ENCODE measurements at regions not wholly inside any gene's neighbourhood (a gene's known extent, or its start where the extent isn't known, plus 50 kb on each side); places are given as distances from the start of the nearest gene placed in this dataset.

- no peak for ATAC-seq
- no peak overlapping the region for H3K27ac ChIP-seq
- no peaks in the 10 kb centered on the region for H3K36me3 ChIP-seq
- peaks cover 0 to 6% (median 0%) of the 10 kb centered on the region in 9 donors for H3K4me1 ChIP-seq
- H3K27me3 ChIP-seq, result no peaks in the 10 kb centered on the region
- H3K9me3 ChIP-seq, result no peaks in the 10 kb centered on the region
- WGBS, 2 donors, result 79 to 83% methylated on average over 4 of the region's 4 CpGs
- no peak for TF ChIP-seq CTCF (IDR thresholded peaks at IDR 0.05)
- no peak for DNase-seq
- intact Hi-C loops (cut with DNase I), result no loop called here
- no peak overlapping the region for H3K4me3 ChIP-seq
Measured at GRCh38 chr1:232335741-232336293, 294.1 kb downstream of the SIPA1L2 start.

- Histone ChIP-seq H3K9me3 (no peaks in the 10 kb centered on the region), H3K4me3 (no peak overlapping the region), H3K27me3 (no peaks in the 10 kb centered on the region), H3K27ac (no peak overlapping the region), H3K36me3 (no peaks in the 10 kb centered on the region), H3K4me1 (peaks cover 0 to 6% (median 0%) of the 10 kb centered on the region in 9 donors)
- no peak for TF ChIP-seq CTCF (IDR thresholded peaks at IDR 0.05)
- WGBS, 2 donors, result 93% methylated on average over 7 of the region's 7 CpGs
- DNase-seq (no peak), ATAC-seq (no peak)
- intact Hi-C loops (cut with DNase I), result no loop called here
Measured at GRCh38 chr1:232335261-232335660, 294.7 kb downstream of the SIPA1L2 start.

GRCh38 chr1:232334811-232335210, 295.1 kb downstream of the SIPA1L2 start:
- Histone ChIP-seq H3K4me3 (no peak overlapping the region), H3K27ac (no peak overlapping the region), H3K36me3 (no peaks in the 10 kb centered on the region), H3K4me1 (peaks cover 0 to 8% (median 0%) of the 10 kb centered on the region in 9 donors), H3K9me3 (no peaks in the 10 kb centered on the region), H3K27me3 (no peaks in the 10 kb centered on the region)
- WGBS, 2 donors, result 92 to 96% methylated on average over 10 of the region's 10 CpGs
- DNase-seq (no peak), ATAC-seq (no peak)
- no peak for TF ChIP-seq CTCF (IDR thresholded peaks at IDR 0.05)
- intact Hi-C loops (cut with DNase I), result no loop called here

DNA sequence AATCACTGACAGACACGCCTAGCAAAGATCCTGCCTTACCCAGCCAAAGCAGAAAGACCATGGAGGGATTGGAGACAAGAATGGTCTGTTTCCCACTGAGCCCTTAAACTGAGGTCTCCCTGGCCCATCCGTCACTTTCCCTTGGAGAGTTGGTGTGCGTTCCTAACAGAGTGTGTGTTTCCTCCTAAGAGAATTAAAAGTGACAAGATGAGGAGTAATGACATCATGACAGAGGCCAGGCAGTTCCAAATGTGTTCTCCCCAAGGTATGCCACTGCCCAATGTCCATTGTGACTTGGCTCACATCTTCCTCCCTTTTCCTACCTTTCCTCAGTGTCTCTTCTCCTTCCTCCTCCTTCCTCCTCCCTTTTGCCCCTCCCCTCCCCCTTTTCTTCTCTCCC, 295.7 kb downstream of the SIPA1L2 start:
- DNase-seq (no peak), ATAC-seq (no peak)
- intact Hi-C loops (cut with DNase I), result no loop called here
- Histone ChIP-seq H3K4me1 (peaks cover 0 to 14% (median 5%) of the 10 kb centered on the region in 9 donors), H3K9me3 (no peaks in the 10 kb centered on the region), H3K27me3 (no peaks in the 10 kb centered on the region), H3K4me3 (no peak overlapping the region), H3K27ac (no peak overlapping the region), H3K36me3 (no peaks in the 10 kb centered on the region)
- WGBS, 2 donors, result 58 to 67% methylated on average over 3 of the region's 3 CpGs
- TF ChIP-seq CTCF (IDR thresholded peaks at IDR 0.05), result no peak
